ENCODE measurements at regions not wholly inside any gene's neighbourhood (a gene's known extent, or its start where the extent isn't known, plus 50 kb on each side); places are given as distances from the start of the nearest gene placed in this dataset.

GRCh38 chr2:16496426-16497388 is 168.9 kb downstream of the CYRIA start:
- DNase-seq, result no peak

- no peak for DNase-seq
Observed at GRCh38 chr2:16495509-16496208, 170.0 kb downstream of the CYRIA start.

- DNase-seq, result no peak
Observed at GRCh38 chr2:16494836-16495508, 170.7 kb downstream of the CYRIA start.

- DNase-seq, result no peak
Observed at GRCh38 chr2:16493788-16494187, 171.8 kb downstream of the CYRIA start.

GRCh38 chr2:16487686-16488085 is 177.9 kb downstream of the CYRIA start:
- DNase-seq, result no peak

GRCh38 chr2:16485251-16485650 is 180.4 kb downstream of the CYRIA start:
- no peak for DNase-seq

- no peak for DNase-seq
Observed at GRCh38 chr2:16482460-16482859, 183.2 kb downstream of the CYRIA start.

- DNase-seq, result no peak
Observed at GRCh38 chr2:16481351-16481750, 184.3 kb downstream of the CYRIA start.

- DNase-seq, result no peak
Observed at GRCh38 chr2:16479721-16480120, 185.9 kb downstream of the CYRIA start.

GRCh38 chr2:16478434-16479210 is 187.0 kb downstream of the CYRIA start:
- DNase-seq, result no peak

- no peak for DNase-seq
Observed at GRCh38 chr2:16477648-16478047, 188.0 kb downstream of the CYRIA start.

GRCh38 chr2:16476866-16477265 is 188.8 kb downstream of the CYRIA start:
- no peak for DNase-seq

GRCh38 chr2:16475986-16476567 is 189.6 kb downstream of the CYRIA start:
- no peak for DNase-seq

GRCh38 chr2:16475586-16475985 is 190.0 kb downstream of the CYRIA start:
- DNase-seq, result no peak

GRCh38 chr2:16473575-16473974 is 192.1 kb downstream of the CYRIA start:
- DNase-seq, result no peak

- DNase-seq, result no peak
Observed at GRCh38 chr2:16470936-16471490, 194.6 kb downstream of the CYRIA start.

- DNase-seq, result no peak
Observed at GRCh38 chr2:16466821-16467151, 198.8 kb downstream of the CYRIA start.

GRCh38 chr2:16466133-16466820 is 199.4 kb downstream of the CYRIA start:
- no peak for DNase-seq

GRCh38 chr2:16464641-16465040 is 201.0 kb downstream of the CYRIA start:
- DNase-seq, result no peak

GRCh38 chr2:16462958-16463357 is 202.7 kb downstream of the CYRIA start:
- no peak for DNase-seq

GRCh38 chr2:16461672-16462071 is 204.0 kb downstream of the CYRIA start:
- DNase-seq, result no peak

All from CD4-positive, alpha-beta T cell treated with Interleukin-17A for 4 hours (primary cell).